ENCODE measurements at regions not wholly inside any gene's neighbourhood (a gene's known extent, or its start where the extent isn't known, plus 50 kb on each side); places are given as distances from the start of the nearest gene placed in this dataset.

DNA sequence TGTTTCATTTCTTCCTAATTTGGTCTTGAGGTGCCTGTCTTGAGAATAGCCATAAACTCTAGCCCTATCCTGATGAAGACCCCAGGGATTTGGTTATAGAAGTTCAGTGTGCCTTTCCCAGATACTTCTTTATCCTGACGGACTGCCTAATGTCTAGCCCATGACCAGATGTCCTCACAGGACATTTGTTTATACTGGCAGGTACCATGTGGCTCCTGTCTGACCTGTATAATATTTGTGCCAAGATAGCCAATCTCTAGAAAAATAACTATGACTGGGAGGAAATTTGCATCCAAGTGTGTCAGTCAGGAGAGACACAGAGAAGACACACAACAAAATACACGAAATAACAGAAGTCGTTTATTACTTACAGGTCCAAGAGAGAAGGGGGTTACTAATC, 69.2 kb upstream of the MIR17HG start:
- DNase-seq = no peak
- H3K79me1 ChIP-seq (ENCODE audit: low read depth in 1 of 2, low read length in 2 of 2) = no peaks in the 10 kb centered on the region
- dilution Hi-C loops (cut with HindIII; ENCODE audit: low sequenced_read_pairs, unreplicated experiment) = no loop called here
- intact Hi-C loops (cut with micrococcal nuclease) = no loop called here
- H3K36me3 ChIP-seq (ENCODE audit: control insufficient read depth, insufficient read depth, low read length) = no peaks in the 10 kb centered on the region
- H2BK5ac ChIP-seq (ENCODE audit: low read depth, low read length, poor library complexity, severe bottlenecking) = no peak overlapping the region
- no peak overlapping the region for H2BK15ac ChIP-seq (ENCODE audit: low read depth, low read length)
- H2AK9ac ChIP-seq (replicated peaks; ENCODE audit: low read depth, low read length, poor library complexity) = no peak overlapping the region
- no peak for ATAC-seq (ENCODE audit: low read depth)
- no peak overlapping the region for H3K4me2 ChIP-seq (ENCODE audit: low read depth, low read length)
- no peaks in the 10 kb centered on the region for H4K20me1 ChIP-seq (ENCODE audit: insufficient read depth, low read length)
- ChIA-PET CTCF (no interaction called here), POLR2A (ENCODE audit: unreplicated experiment) (no interaction called here)
- TF ChIP-seq MAZ (IDR thresholded peaks at IDR 0.05; ENCODE audit: borderline replicate concordance, low read depth, low read length) = no peak
- no peak overlapping the region for H4K8ac ChIP-seq (ENCODE audit: low read depth in 2 of 2, low read length in 2 of 2)
- in situ Hi-C loops (cut with MboI; ENCODE audit: low sequenced_read_pairs) = no loop called here
- H3K9me1 ChIP-seq (ENCODE audit: insufficient read depth, low read length) = no peaks in the 10 kb centered on the region
- no peak overlapping the region for H3K27ac ChIP-seq (ENCODE audit: insufficient read depth, low read length)
- no peak overlapping the region for H3K9ac ChIP-seq (ENCODE audit: low read depth, low read length)
- H4K91ac ChIP-seq (ENCODE audit: insufficient read depth, low read depth, low read length) = no peak overlapping the region
- no peak overlapping the region for H2AFZ ChIP-seq (replicated peaks; ENCODE audit: low read length, poor library complexity)
- H3K4me3 ChIP-seq (ENCODE audit: insufficient read depth, low read depth, low read length) = no peak overlapping the region
- no peak overlapping the region for H3K56ac ChIP-seq (ENCODE audit: extremely low read depth, insufficient read depth, low read length)
- H3K4me1 ChIP-seq (ENCODE audit: control insufficient read depth, insufficient read depth, low read length) = no peaks in the 10 kb centered on the region
- no peak overlapping the region for H3K14ac ChIP-seq (replicated peaks; ENCODE audit: low read depth, low read length)
- H3K23ac ChIP-seq (ENCODE audit: low read depth, low read length) = no peak overlapping the region
- no peaks in the 10 kb centered on the region for H3K27me3 ChIP-seq (ENCODE audit: control insufficient read depth, insufficient read depth, low read length)
- H3K18ac ChIP-seq (ENCODE audit: low read depth, low read length) = no peak overlapping the region
- no TSS peak for BruUV-seq (replicated peaks)
- no peak overlapping the region for H2BK120ac ChIP-seq (ENCODE audit: low read depth, low read length)
- no peak overlapping the region for H4K5ac ChIP-seq (ENCODE audit: low read depth, low read length)
- H3K9me3 ChIP-seq (ENCODE audit: control insufficient read depth, insufficient read depth, low read length) = no peaks in the 10 kb centered on the region
- no peak overlapping the region for H2AK5ac ChIP-seq (ENCODE audit: low read depth, low read length)
- H3K4ac ChIP-seq (ENCODE audit: low read depth, low read length) = no peak overlapping the region
- H2BK20ac ChIP-seq (ENCODE audit: low read depth, low read length) = no peak overlapping the region
- WGBS, 2 experiments (ENCODE audit: extremely low coverage in 2 of 2, insufficient read length in 1 of 2) = no CpG with 5 or more reads among the region's 3 CpGs

Data from IMR-90 (cell line).